ENCODE measurements at regions not wholly inside any gene's neighbourhood (a gene's known extent, or its start where the extent isn't known, plus 50 kb on each side); places are given as distances from the start of the nearest gene placed in this dataset.

DNA sequence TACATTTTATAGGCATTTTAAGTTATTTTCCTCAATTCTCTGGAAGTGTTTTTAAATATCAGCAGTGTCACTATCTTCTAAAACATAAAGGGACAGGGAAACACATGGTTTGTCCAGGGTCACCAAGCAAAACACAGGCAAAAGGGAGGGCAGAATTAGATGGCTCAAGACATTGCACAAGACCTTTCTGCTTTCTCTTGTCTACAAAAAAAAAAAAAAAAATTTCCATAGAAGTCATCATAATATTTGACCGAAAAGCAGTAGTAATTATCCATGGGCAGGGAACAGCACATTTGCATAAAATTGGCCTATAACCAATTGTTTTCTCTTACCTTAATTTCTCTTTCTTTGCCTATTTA, 703.1 kb upstream of the FZD8 start:
- TF ChIP-seq CTCF (IDR thresholded peaks at IDR 0.05) (no peak), EP300 (IDR thresholded peaks at IDR 0.05) (no peak)
